Activated CD8-positive, alpha-beta T cell treated with anti-CD3 and anti-CD28 coated beads for 36 hours (primary cell): ENCODE measurements at regions not wholly inside any gene's neighbourhood (a gene's known extent, or its start where the extent isn't known, plus 50 kb on each side); places are given as distances from the start of the nearest gene placed in this dataset.

Experiments
- ATAC-seq: fragments of 200-7000 bp; cut with Tn5 transposase; one replicate; pipeline ENCODE4 v1.10.0; 2021; ENCODE audit warnings: mild to moderate bottlenecking, moderate library complexity
- CTCF ChIA-PET: fragments of 350-600 bp; sonication (Branson Sonifier 250); formaldehyde crosslinking; loops from one replicate; lab custom pipeline; 2021; ENCODE audit warnings: antibody characterized with exemption; lab: Charles Lee
- POLR2A ChIA-PET: fragments of 350-600 bp; sonication (Branson Sonifier 250); formaldehyde crosslinking; loops from one replicate; lab custom pipeline; 2021; ENCODE audit warnings: antibody characterized with exemption; lab: Charles Lee
- DNase-seq: peaks from one replicate; pipeline ENCODE4 v3.0.0-alpha.2; 2020
- H3K27ac Mint-ChIP-seq: one replicate; pipeline ENCODE4 v1.8.0; 2021; ENCODE audit warnings: mild to moderate bottlenecking, mixed read lengths
- H3K27me3 Mint-ChIP-seq: one replicate; pipeline ENCODE4 v1.8.0; 2021; ENCODE audit warnings: mixed read lengths
- H3K36me3 Mint-ChIP-seq: one replicate; pipeline ENCODE4 v1.8.0; 2021; ENCODE audit warnings: low read depth, mixed read lengths
- H3K4me1 Mint-ChIP-seq: one replicate; pipeline ENCODE4 v1.8.0; 2021; ENCODE audit warnings: low read depth, mixed read lengths
- H3K4me3 Mint-ChIP-seq: one replicate; pipeline ENCODE4 v1.8.0; 2021; ENCODE audit warnings: mild to moderate bottlenecking, moderate library complexity, mixed read lengths
- H3K9me3 Mint-ChIP-seq: one replicate; pipeline ENCODE4 v1.8.0; 2021; ENCODE audit warnings: mixed read lengths
- intact Hi-C: fragments of 100-400 bp; cut with micrococcal nuclease; formaldehyde crosslinking; loops from one replicate; pipeline ENCODE4 v1.10.0; 2022
- TF ChIP-seq, protein P1 (sequence below): fragments of 200-600 bp; IDR thresholded peaks from one replicate; pipeline ENCODE4 v1.8.0; 2022; ENCODE audit warnings: antibody characterized with exemption, mild to moderate bottlenecking

DNA sequence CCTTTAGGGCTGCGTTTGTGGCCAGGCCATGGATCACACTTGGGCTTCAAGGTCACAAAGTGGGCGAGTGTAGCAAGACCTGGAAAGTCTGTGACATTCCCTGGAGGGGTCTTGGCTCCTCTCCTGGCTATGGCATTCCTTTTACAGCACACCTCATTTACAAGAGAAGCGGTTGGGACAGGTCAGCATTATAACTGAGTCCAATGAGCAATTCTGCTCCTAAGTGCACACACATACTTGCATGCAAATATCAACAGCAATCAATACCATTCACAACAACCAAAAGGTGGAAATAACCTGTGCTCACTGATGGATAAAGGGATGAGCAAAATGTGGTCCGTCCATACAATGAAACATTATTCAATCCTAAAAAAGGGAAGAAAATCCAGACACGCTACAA is 298.2 kb downstream of the CTTN start:
- Mint-ChIP-seq H3K27ac (no peak overlapping the region), H3K36me3 (no peaks in the 10 kb centered on the region), H3K9me3 (no peaks in the 10 kb centered on the region), H3K27me3 (peaks cover 2% of the 10 kb centered on the region), H3K4me3 (no peak overlapping the region), H3K4me1 (no peaks in the 10 kb centered on the region)
- ChIA-PET POLR2A (no interaction called here), CTCF (no interaction called here)
- intact Hi-C loops, result no loop called here
- ATAC-seq, result no peak
- DNase-seq, result no peak
- TF ChIP-seq, protein P1, sequence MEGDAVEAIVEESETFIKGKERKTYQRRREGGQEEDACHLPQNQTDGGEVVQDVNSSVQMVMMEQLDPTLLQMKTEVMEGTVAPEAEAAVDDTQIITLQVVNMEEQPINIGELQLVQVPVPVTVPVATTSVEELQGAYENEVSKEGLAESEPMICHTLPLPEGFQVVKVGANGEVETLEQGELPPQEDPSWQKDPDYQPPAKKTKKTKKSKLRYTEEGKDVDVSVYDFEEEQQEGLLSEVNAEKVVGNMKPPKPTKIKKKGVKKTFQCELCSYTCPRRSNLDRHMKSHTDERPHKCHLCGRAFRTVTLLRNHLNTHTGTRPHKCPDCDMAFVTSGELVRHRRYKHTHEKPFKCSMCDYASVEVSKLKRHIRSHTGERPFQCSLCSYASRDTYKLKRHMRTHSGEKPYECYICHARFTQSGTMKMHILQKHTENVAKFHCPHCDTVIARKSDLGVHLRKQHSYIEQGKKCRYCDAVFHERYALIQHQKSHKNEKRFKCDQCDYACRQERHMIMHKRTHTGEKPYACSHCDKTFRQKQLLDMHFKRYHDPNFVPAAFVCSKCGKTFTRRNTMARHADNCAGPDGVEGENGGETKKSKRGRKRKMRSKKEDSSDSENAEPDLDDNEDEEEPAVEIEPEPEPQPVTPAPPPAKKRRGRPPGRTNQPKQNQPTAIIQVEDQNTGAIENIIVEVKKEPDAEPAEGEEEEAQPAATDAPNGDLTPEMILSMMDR, result no peak

DNA sequence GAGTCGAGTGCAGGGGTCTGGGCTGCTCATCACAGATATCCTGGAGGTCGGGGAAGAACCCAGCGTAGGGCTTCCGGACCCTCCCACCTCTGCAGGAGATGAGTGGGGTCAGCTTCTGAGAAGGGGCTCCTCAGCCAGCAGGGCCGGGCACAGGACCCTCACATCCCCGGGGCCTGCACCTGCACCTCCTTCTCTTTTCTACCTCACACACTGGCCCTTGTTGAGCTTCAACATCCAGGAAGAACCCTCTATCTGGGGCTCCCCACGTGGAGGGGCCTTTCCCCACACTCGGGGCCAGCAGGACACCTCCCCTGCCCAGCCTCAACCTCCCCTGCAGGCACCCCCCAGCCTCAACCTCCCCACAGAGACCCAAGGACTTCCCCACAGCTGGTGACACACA is 299.4 kb downstream of the CTTN start:
- H3K27ac Mint-ChIP-seq, result no peak overlapping the region
- ATAC-seq, result no peak
- intact Hi-C loops, result no loop called here

DNA sequence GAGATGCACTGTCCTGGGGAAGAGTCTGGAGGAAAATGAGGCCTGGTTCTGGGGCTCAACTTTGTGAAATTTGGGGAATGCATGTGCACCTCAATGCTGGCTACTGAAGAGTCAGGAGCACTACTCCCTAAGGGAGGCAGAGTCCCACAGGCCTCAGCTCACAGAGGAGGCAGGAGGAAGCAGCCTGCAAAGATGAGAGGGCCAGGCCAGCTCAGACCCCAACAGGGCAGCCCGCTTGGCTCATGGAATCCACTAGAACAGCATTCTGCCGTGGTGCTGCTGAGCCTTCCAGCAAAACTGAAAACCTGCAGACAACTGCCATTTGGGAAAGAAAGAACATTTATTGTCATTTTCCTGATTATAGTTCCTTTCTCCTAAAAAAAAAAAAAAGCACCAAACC is 300.5 kb downstream of the CTTN start:
- no peaks in the 10 kb centered on the region for H3K9me3 Mint-ChIP-seq
- no peak for ATAC-seq
- POLR2A ChIA-PET, result no interaction called here

More for the DNA sequence above, 299.4 kb downstream of the CTTN start:
- H3K27me3 Mint-ChIP-seq, result peaks cover 2% of the 10 kb centered on the region
- no peaks in the 10 kb centered on the region for H3K9me3 Mint-ChIP-seq
- CTCF ChIA-PET, result no interaction called here
- no peaks in the 10 kb centered on the region for H3K4me1 Mint-ChIP-seq
- no peaks in the 10 kb centered on the region for H3K36me3 Mint-ChIP-seq
- H3K4me3 Mint-ChIP-seq, result no peak overlapping the region
- POLR2A ChIA-PET, result no interaction called here
- TF ChIP-seq, protein P1, result no peak
- no peak for DNase-seq

DNA sequence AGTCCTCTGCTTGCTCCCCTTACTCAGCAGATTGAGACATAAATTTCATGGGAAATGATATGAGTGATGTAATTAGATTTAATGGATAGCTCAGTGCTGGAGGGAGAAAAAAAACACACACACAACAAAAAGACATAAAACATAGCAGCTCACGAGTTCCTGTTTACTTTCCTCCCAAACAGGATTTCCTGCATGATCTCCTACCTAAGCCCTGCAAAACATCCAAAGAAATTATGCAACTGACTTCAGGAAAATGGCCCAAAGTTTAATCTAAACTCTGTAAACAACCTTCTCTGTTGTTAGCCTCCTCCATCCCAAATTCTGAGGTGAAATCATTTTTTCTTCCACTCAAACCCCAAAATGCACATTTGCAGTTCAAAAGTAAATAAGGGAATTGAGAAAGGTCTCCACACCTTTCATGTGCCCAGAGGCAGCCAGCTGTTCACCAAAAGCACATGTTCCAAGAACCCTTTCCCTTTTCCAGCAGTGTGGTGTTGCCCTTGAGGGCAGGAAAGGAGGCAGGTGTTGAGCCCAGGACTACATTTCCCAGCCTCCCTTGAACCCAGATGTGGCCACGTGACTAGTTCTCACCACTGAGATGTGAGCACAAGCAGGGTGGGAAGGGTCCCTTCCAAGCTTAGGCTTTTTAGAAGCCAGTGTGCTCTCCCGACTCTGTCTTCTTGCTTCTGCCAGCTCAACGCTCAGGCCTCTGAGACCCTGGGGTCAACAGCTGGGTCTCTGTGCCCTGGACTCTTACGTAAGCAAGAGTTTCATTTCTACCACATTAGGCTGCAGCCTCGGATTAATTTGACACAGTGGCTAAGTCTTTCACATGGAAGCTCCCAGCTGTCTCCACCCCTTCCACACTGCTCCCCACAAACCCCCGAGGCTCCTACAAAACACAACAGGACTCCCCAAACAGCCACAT is 301.2 kb downstream of the CTTN start:
- ChIA-PET CTCF (no interaction called here), POLR2A (no interaction called here)
- intact Hi-C loops, result no loop called here
- no peaks in the 10 kb centered on the region for H3K9me3 Mint-ChIP-seq
- no peak overlapping the region for H3K27ac Mint-ChIP-seq
- no peak for DNase-seq
- ATAC-seq, result no peak
- no peaks in the 10 kb centered on the region for H3K27me3 Mint-ChIP-seq
- H3K4me3 Mint-ChIP-seq, result no peak overlapping the region
- H3K4me1 Mint-ChIP-seq, result no peaks in the 10 kb centered on the region
- TF ChIP-seq, protein P1, result no peak
- no peaks in the 10 kb centered on the region for H3K36me3 Mint-ChIP-seq

More for the DNA sequence above, 300.5 kb downstream of the CTTN start:
- TF ChIP-seq, protein P1, result no peak
- Mint-ChIP-seq H3K4me1 (no peaks in the 10 kb centered on the region), H3K27me3 (no peaks in the 10 kb centered on the region), H3K36me3 (no peaks in the 10 kb centered on the region), H3K4me3 (no peak overlapping the region), H3K27ac (no peak overlapping the region)
- CTCF ChIA-PET, result no interaction called here
- intact Hi-C loops, result no loop called here
- DNase-seq, result no peak

DNA sequence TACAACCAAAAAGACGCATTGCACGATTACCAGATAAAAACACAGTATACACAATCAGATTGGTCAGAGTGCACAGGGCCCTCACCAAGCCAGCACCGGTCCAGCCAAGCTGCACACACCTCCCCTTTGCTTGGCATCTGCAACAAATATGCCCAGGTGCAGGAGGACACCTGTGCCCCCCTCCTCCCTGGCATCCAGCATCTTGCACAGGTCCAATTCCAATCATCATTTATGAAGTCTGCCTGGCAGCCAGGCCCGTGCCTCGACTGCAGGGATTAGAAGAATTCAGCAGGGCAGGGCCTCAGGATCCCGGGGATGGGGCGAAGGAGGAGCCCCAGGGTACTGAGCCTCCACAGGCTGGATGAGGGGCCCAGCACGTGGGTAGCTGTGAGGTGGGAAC is 302.1 kb downstream of the CTTN start:
- no peak for DNase-seq
- intact Hi-C loops, result no loop called here
- Mint-ChIP-seq H3K36me3 (no peaks in the 10 kb centered on the region), H3K9me3 (no peaks in the 10 kb centered on the region), H3K27me3 (no peaks in the 10 kb centered on the region), H3K4me1 (no peaks in the 10 kb centered on the region), H3K4me3 (no peak overlapping the region), H3K27ac (no peak overlapping the region)
- TF ChIP-seq, protein P1, result no peak
- CTCF ChIA-PET, result no interaction called here
- POLR2A ChIA-PET, result no interaction called here
- no peak for ATAC-seq
